Fibroblast of villous mesenchyme (primary cell): ENCODE measurements at regions not wholly inside any gene's neighbourhood (a gene's known extent, or its start where the extent isn't known, plus 50 kb on each side); places are given as distances from the start of the nearest gene placed in this dataset.

Source experiments
- DNase-seq: peaks from one replicate; pipeline ENCODE4 v3.0.0-alpha.2; 2010; ENCODE audit warnings: low read depth
- H3K4me3 ChIP-seq: 2 replicates; pipeline ENCODE4 v1.5.1; 2011; ENCODE audit warnings: low read depth, mild to moderate bottlenecking, low read length
- TF ChIP-seq, protein P1 (sequence below): IDR thresholded peaks from 2 replicates; pipeline ENCODE4 v1.5.1; 2012; ENCODE audit warnings: low read depth, mild to moderate bottlenecking, low read length; ENCODE audit not compliant: insufficient read depth

- DNase-seq: no peak
- TF ChIP-seq, protein P1, sequence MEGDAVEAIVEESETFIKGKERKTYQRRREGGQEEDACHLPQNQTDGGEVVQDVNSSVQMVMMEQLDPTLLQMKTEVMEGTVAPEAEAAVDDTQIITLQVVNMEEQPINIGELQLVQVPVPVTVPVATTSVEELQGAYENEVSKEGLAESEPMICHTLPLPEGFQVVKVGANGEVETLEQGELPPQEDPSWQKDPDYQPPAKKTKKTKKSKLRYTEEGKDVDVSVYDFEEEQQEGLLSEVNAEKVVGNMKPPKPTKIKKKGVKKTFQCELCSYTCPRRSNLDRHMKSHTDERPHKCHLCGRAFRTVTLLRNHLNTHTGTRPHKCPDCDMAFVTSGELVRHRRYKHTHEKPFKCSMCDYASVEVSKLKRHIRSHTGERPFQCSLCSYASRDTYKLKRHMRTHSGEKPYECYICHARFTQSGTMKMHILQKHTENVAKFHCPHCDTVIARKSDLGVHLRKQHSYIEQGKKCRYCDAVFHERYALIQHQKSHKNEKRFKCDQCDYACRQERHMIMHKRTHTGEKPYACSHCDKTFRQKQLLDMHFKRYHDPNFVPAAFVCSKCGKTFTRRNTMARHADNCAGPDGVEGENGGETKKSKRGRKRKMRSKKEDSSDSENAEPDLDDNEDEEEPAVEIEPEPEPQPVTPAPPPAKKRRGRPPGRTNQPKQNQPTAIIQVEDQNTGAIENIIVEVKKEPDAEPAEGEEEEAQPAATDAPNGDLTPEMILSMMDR: no peak
- no peak overlapping the region for H3K4me3 ChIP-seq
These were observed 161.0 kb upstream of the FAM241A start for GRCh38 chr4:111984169-111984819.

- TF ChIP-seq, protein P1: no peak
- H3K4me3 ChIP-seq: no peak overlapping the region
- DNase-seq: no peak
These were observed 159.8 kb upstream of the FAM241A start for GRCh38 chr4:111985426-111985825.

DNA sequence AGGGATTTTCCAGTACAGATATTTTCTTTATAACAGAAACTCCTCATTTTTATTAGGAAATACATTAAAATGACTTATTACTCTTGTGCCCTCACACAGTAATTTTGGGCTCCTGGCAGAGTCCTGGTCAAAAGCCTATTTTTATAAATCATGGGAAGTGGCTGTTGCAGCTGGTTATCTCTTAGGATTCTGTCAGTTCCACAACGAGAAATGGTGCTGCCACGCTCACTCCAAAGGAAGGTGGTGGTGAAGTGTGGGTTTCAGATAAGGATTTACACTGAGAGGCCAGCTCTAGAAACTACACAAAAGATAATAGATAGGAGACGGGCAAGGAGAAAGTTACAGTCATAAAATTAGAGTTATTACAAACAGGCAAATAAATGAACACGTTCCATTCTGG is 159.2 kb upstream of the FAM241A start:
- DNase-seq: no peak
- TF ChIP-seq, protein P1: no peak

DNA sequence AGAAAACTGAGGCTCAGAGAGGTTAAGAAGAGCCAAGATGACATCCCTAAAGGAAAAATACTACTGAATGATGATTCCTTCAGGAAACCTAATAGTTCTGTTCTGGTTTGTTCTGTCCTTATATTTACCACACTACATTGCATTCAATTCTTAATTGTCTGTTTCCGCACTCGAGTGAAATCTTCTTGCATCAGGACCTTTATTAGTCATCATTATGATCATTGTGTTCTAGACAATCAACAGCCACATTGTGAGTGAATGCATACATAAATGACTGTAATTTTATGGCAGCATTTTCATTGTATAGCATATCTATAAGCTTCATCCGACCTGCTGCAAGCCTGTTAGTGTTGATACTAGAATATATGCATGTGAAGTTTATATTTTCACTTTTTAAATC is 156.7 kb upstream of the FAM241A start:
- TF ChIP-seq, protein P1: no peak
- DNase-seq: no peak
- no peak overlapping the region for H3K4me3 ChIP-seq

More for the DNA sequence above, 159.2 kb upstream of the FAM241A start:
- no peak overlapping the region for H3K4me3 ChIP-seq

GRCh38 chr4:111989817-111990216 is 155.4 kb upstream of the FAM241A start:
- DNase-seq: no peak
- TF ChIP-seq, protein P1: no peak
- no peak overlapping the region for H3K4me3 ChIP-seq

DNA sequence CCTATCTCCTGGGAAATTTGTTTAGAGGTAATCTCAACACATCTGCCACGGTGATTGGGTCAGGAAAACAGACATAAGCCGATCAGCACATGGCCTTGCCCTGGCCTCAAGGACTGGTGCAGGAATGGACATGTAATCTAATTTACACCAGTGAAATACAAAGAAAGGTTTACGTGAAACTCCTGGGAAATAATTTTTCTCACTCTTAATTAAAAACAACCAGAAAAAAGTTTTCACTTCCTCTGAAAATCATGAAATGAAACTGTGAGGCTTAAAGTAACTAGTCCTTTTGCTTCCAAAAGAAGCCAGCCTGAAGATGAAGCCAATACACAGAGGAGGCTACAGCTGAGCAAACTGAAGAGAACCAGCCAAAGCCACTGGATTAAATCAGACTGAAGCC is 154.1 kb upstream of the FAM241A start:
- no peak overlapping the region for H3K4me3 ChIP-seq
- TF ChIP-seq, protein P1: no peak

GRCh38 chr4:111991797-111992196 is 153.5 kb upstream of the FAM241A start:
- no peak overlapping the region for H3K4me3 ChIP-seq
- TF ChIP-seq, protein P1: no peak
- peak; percentile 80 for DNase-seq

More for the DNA sequence above, 154.1 kb upstream of the FAM241A start:
- DNase-seq: no peak
